Tibial artery (tissue), 4 donors: ENCODE measurements at regions not wholly inside any gene's neighbourhood (a gene's known extent, or its start where the extent isn't known, plus 50 kb on each side); places are given as distances from the start of the nearest gene placed in this dataset.

Source experiments
- DNase-seq, 2 donors: peaks; one replicate each; pipeline ENCODE4 v3.0.0-alpha.2; 2019
- H3K27ac ChIP-seq, 2 donors: fragments of 200-600 bp; sonication (generic) in 1 of 2; 1 replicate in 1 of 2; 2 replicates in 1 of 2; pipeline ENCODE4 v1.5.1; 2018 to 2019; ENCODE audit warnings: mild to moderate bottlenecking in 1 of 2
- H3K27me3 ChIP-seq, 2 donors: fragments of 200-600 bp; sonication (generic) in 1 of 2; one replicate each; pipeline versions ENCODE4 v1.5.1 to v1.6.0; 2016 to 2019
- H3K36me3 ChIP-seq, 3 donors: fragments of 200-600 bp; sonication (generic) in 2 of 3; one replicate each; pipeline ENCODE4 v1.5.1; 2016 to 2019; ENCODE audit warnings: mild to moderate bottlenecking in 2 of 3
- H3K4me1 ChIP-seq, 4 donors: fragments of 200-600 bp; sonication (generic) in 2 of 4; 1 replicate in 3 of 4; 2 replicates in 1 of 4; pipeline ENCODE4 v1.5.1; 2016 to 2019
- H3K4me3 ChIP-seq, 2 donors: fragments of 200-600 bp; sonication (generic) in 1 of 2; 1 replicate in 1 of 2; 2 replicates in 1 of 2; pipeline ENCODE4 v1.5.1; 2018 to 2019; ENCODE audit warnings: mild to moderate bottlenecking in 2 of 2
- H3K9me3 ChIP-seq, 3 donors: fragments of 200-600 bp; sonication (generic) in 1 of 3; one replicate each; pipeline ENCODE4 v1.5.1; 2016 to 2019
- intact Hi-C: fragments of 100-400 bp; cut with DNase I; formaldehyde crosslinking; loops from one replicate; pipeline ENCODE4 v1.15.0; 2023; ENCODE audit warnings: low total_unique reads
- TF ChIP-seq, protein P1 (sequence below), 2 experiments: fragments of 200-600 bp in 1 of 2; fragments of 450-650 bp in 1 of 2; IDR thresholded peaks; one replicate each; pipeline ENCODE4 v1.5.1; 2017 to 2019; ENCODE audit warnings: antibody characterized with exemption in 2 of 2, mild to moderate bottlenecking in 1 of 2, moderate library complexity in 1 of 2

GRCh38 chr18:10289251-10289650 lies 165.2 kb upstream of the APCDD1 start:
- no peak overlapping the region for H3K27ac ChIP-seq
- H3K36me3 ChIP-seq = no peaks in the 10 kb centered on the region
- no peak overlapping the region for H3K4me3 ChIP-seq
- H3K4me1 ChIP-seq = no peaks in the 10 kb centered on the region
- intact Hi-C loops = no loop called here
- H3K27me3 ChIP-seq = no peaks in the 10 kb centered on the region
- no peak for DNase-seq
- TF ChIP-seq, protein P1, sequence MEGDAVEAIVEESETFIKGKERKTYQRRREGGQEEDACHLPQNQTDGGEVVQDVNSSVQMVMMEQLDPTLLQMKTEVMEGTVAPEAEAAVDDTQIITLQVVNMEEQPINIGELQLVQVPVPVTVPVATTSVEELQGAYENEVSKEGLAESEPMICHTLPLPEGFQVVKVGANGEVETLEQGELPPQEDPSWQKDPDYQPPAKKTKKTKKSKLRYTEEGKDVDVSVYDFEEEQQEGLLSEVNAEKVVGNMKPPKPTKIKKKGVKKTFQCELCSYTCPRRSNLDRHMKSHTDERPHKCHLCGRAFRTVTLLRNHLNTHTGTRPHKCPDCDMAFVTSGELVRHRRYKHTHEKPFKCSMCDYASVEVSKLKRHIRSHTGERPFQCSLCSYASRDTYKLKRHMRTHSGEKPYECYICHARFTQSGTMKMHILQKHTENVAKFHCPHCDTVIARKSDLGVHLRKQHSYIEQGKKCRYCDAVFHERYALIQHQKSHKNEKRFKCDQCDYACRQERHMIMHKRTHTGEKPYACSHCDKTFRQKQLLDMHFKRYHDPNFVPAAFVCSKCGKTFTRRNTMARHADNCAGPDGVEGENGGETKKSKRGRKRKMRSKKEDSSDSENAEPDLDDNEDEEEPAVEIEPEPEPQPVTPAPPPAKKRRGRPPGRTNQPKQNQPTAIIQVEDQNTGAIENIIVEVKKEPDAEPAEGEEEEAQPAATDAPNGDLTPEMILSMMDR (IDR thresholded peaks at IDR 0.05) = no peak
- H3K9me3 ChIP-seq = peaks cover 0 to 7% (median 0%) of the 10 kb centered on the region in 3 donors

GRCh38 chr18:10289951-10290637 lies 164.3 kb upstream of the APCDD1 start:
- H3K9me3 ChIP-seq = peaks cover 0 to 7% (median 0%) of the 10 kb centered on the region in 3 donors
- TF ChIP-seq, protein P1 (IDR thresholded peaks at IDR 0.05) = no peak
- H3K4me3 ChIP-seq = no peak overlapping the region
- H3K27me3 ChIP-seq = no peaks in the 10 kb centered on the region
- DNase-seq = no peak
- H3K27ac ChIP-seq = peak overlapping the region in 1 of 2 donors; percentile 25
- intact Hi-C loops = no loop called here
- H3K4me1 ChIP-seq = no peaks in the 10 kb centered on the region
- H3K36me3 ChIP-seq = no peaks in the 10 kb centered on the region

DNA sequence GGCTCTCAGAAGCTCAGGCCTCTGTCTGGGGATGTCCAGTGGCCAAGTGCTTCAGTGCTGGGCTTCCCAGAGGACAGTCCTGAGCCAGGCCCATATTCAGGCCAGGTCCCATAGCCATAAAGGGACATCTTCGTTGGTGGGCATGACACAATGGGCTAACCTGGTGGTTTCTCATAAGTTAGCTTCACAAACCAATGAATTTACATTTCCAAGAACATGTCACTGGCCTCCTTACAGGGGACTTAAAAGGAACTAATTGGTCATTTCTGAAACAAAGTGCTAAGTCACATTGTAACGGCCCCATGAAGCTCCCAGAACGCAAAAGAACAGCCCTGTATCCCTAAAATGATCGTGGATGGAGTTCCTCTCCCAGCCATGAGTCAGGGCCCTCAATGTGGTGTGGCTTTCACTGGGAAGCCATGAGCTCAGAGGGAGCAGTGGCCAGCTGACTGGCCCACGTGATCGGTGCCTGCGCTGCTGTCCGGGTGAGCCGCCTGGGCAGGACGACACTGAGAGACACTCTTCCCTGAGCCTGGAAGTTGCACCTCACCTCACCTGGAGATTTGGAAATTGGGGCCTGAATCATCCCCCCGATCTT lies 163.7 kb upstream of the APCDD1 start:
- Histone ChIP-seq H3K27ac (peak overlapping the region in 1 of 2 donors; percentile 25), H3K36me3 (no peaks in the 10 kb centered on the region), H3K27me3 (no peaks in the 10 kb centered on the region), H3K9me3 (peaks cover 0 to 7% (median 0%) of the 10 kb centered on the region in 3 donors), H3K4me1 (no peaks in the 10 kb centered on the region), H3K4me3 (no peak overlapping the region)
- intact Hi-C loops = no loop called here
- TF ChIP-seq, protein P1 (IDR thresholded peaks at IDR 0.05) = no peak
- DNase-seq = peak in 1 of 2 donors; percentile 48

DNA sequence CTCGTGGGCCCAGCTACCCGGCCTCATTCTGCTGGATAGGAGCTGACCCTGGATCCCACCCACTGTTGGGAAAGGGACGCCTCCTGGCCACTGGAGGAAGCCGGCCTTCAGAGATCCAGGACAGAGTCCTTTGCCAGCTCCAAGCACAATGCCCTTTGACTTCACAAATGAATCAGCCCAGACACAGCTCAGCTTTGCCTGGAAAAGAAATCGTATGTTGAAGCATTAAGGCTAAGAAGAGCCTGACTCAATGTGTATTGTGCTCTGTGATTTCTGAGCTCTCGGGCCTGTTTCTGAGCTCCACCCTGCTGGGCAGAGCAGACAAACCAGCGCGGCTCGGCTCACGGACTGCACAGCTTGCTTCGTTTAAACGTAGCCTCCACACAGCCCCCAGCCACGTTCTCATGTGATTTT lies 162.9 kb upstream of the APCDD1 start:
- no peak overlapping the region for H3K4me3 ChIP-seq
- peak overlapping the region in 1 of 2 donors; percentile 5 for H3K27ac ChIP-seq
- no peaks in the 10 kb centered on the region for H3K4me1 ChIP-seq
- intact Hi-C loops = no loop called here
- H3K9me3 ChIP-seq = peaks cover 0 to 7% (median 0%) of the 10 kb centered on the region in 3 donors
- TF ChIP-seq, protein P1 (IDR thresholded peaks at IDR 0.05) = no peak
- H3K36me3 ChIP-seq = no peaks in the 10 kb centered on the region
- DNase-seq = peak; percentile 61 to 71
- no peaks in the 10 kb centered on the region for H3K27me3 ChIP-seq

DNA sequence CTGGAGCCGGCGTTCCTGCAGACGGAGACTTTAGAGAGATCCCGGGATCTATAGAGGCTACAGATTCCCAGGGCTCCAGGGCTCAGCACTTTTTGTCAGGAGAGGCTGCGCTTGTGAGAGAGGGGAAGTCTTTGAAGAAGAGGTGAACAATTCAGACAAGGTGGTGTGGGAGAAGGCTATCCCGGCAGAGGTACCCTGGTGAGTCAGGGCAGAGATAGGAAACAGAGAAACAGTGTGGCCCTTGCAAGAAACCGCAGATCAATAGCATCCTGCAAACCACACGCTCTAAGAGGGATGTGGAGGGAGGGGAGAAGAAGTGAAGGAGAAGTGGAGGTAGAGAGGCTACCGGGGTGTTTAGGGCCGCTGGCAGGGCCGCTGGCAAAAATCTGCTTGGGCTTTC lies 160.5 kb upstream of the APCDD1 start:
- H3K36me3 ChIP-seq = no peaks in the 10 kb centered on the region
- H3K27me3 ChIP-seq = no peaks in the 10 kb centered on the region
- peaks cover 0 to 2% (median 0%) of the 10 kb centered on the region in 3 donors for H3K9me3 ChIP-seq
- TF ChIP-seq, protein P1 (IDR thresholded peaks at IDR 0.05) = no peak
- DNase-seq = no peak
- no peak overlapping the region for H3K4me3 ChIP-seq
- no peak overlapping the region for H3K27ac ChIP-seq
- intact Hi-C loops = no loop called here
- H3K4me1 ChIP-seq = no peaks in the 10 kb centered on the region
